ENCODE measurements at regions not wholly inside any gene's neighbourhood (a gene's known extent, or its start where the extent isn't known, plus 50 kb on each side); places are given as distances from the start of the nearest gene placed in this dataset.
"Not testable (repeated sequence)": the region's sequence is repeated elsewhere in the genome, so short reads cannot be mapped to it uniquely, and the experiment has no call there.

GRCh38 chr22:27106985-27107384 lies 449.6 kb downstream of the MIAT start:
- Histone ChIP-seq H3K36me3 (no peaks in the 10 kb centered on the region), H3K9me3 (no peaks in the 10 kb centered on the region), H3K4me1 (ENCODE audit: control insufficient read depth in 1 of 2, insufficient read depth in 1 of 2, low read depth in 1 of 2, low read length in 1 of 2) (no peaks in the 10 kb centered on the region), H3K27me3 (peaks cover 6% of the 10 kb centered on the region), H3K4me3 (ENCODE audit: low read depth in 1 of 2, low read length in 1 of 2) (no peak overlapping the region), H3K27ac (no peak overlapping the region)
- TF ChIP-seq CTCF (IDR thresholded peaks at IDR 0.05), result no peak

- no peak overlapping the region for H3K27ac ChIP-seq
- H3K4me3 ChIP-seq (ENCODE audit: low read depth in 1 of 2, low read length in 1 of 2), result no peak overlapping the region
- no peaks in the 10 kb centered on the region for H3K9me3 ChIP-seq
- H3K27me3 ChIP-seq, result peaks cover 5% of the 10 kb centered on the region
- no peak for TF ChIP-seq CTCF (IDR thresholded peaks at IDR 0.05)
- no peaks in the 10 kb centered on the region for H3K36me3 ChIP-seq
- H3K4me1 ChIP-seq (ENCODE audit: control insufficient read depth in 1 of 2, insufficient read depth in 1 of 2, low read depth in 1 of 2, low read length in 1 of 2), result no peaks in the 10 kb centered on the region
Observed at GRCh38 chr22:27107386-27107785, 450.0 kb downstream of the MIAT start.

GRCh38 chr22:27107824-27108223 lies 450.4 kb downstream of the MIAT start:
- Histone ChIP-seq H3K4me3 (ENCODE audit: low read depth in 1 of 2, low read length in 1 of 2) (no peak overlapping the region), H3K4me1 (ENCODE audit: control insufficient read depth in 1 of 2, insufficient read depth in 1 of 2, low read depth in 1 of 2, low read length in 1 of 2) (no peaks in the 10 kb centered on the region), H3K27me3 (peaks cover under 1% of the 10 kb centered on the region), H3K27ac (no peak overlapping the region), H3K9me3 (no peaks in the 10 kb centered on the region), H3K36me3 (no peaks in the 10 kb centered on the region)
- TF ChIP-seq CTCF (IDR thresholded peaks at IDR 0.05), result no peak

- Histone ChIP-seq H3K27ac (no peak overlapping the region), H3K4me3 (ENCODE audit: low read depth in 1 of 2, low read length in 1 of 2) (no peak overlapping the region), H3K4me1 (ENCODE audit: control insufficient read depth in 1 of 2, insufficient read depth in 1 of 2, low read depth in 1 of 2, low read length in 1 of 2) (no peaks in the 10 kb centered on the region), H3K36me3 (no peaks in the 10 kb centered on the region), H3K9me3 (no peaks in the 10 kb centered on the region), H3K27me3 (no peaks in the 10 kb centered on the region)
- no peak for TF ChIP-seq CTCF (IDR thresholded peaks at IDR 0.05)
Observed at GRCh38 chr22:27108425-27109114, 451.2 kb downstream of the MIAT start.

- not testable (repeated sequence) for H3K36me3 ChIP-seq; H3K4me3 ChIP-seq (ENCODE audit: low read depth in 1 of 2, low read length in 1 of 2); H3K27ac ChIP-seq; H3K4me1 ChIP-seq (ENCODE audit: control insufficient read depth in 1 of 2, insufficient read depth in 1 of 2, low read depth in 1 of 2, low read length in 1 of 2); H3K9me3 ChIP-seq; H3K27me3 ChIP-seq
Observed at GRCh38 chr22:27109406-27109805, 452.0 kb downstream of the MIAT start.

GRCh38 chr22:27110665-27111451 lies 453.5 kb downstream of the MIAT start:
- Histone ChIP-seq H3K36me3 (no peaks in the 10 kb centered on the region), H3K27ac (no peak overlapping the region), H3K9me3 (no peaks in the 10 kb centered on the region), H3K4me3 (ENCODE audit: low read depth in 1 of 2, low read length in 1 of 2) (no peak overlapping the region), H3K4me1 (ENCODE audit: control insufficient read depth in 1 of 2, insufficient read depth in 1 of 2, low read depth in 1 of 2, low read length in 1 of 2) (no peaks in the 10 kb centered on the region), H3K27me3 (no peaks in the 10 kb centered on the region)
- TF ChIP-seq CTCF (IDR thresholded peaks at IDR 0.05), result no peak
